ENCODE measurements at regions not wholly inside any gene's neighbourhood (a gene's known extent, or its start where the extent isn't known, plus 50 kb on each side); places are given as distances from the start of the nearest gene placed in this dataset.

GRCh38 chr17:70230850-70231640 is 61.7 kb downstream of the KCNJ2 start:
- H3K36me3 Mint-ChIP-seq (ENCODE audit: low read depth) = no peaks in the 10 kb centered on the region
- intact Hi-C loops (cut with micrococcal nuclease) = no loop called here
- no peaks in the 10 kb centered on the region for H3K9me3 Mint-ChIP-seq

GRCh38 chr17:70232466-70232865 is 63.1 kb downstream of the KCNJ2 start:
- H3K4me3 Mint-ChIP-seq (ENCODE audit: low read depth) = no peak overlapping the region
- intact Hi-C loops (cut with micrococcal nuclease) = no loop called here
- H3K27ac Mint-ChIP-seq = no peak overlapping the region
- H3K9me3 Mint-ChIP-seq = no peaks in the 10 kb centered on the region
- no peaks in the 10 kb centered on the region for H3K36me3 Mint-ChIP-seq (ENCODE audit: low read depth)
- H3K27me3 Mint-ChIP-seq (ENCODE audit: low read depth) = no peaks in the 10 kb centered on the region
- no peaks in the 10 kb centered on the region for H3K4me1 Mint-ChIP-seq (ENCODE audit: low read depth)
- DNase-seq (ENCODE audit: low spot score) = no peak

More at GRCh38 chr17:70230850-70231640, 61.7 kb downstream of the KCNJ2 start:
- H3K27ac Mint-ChIP-seq = no peak overlapping the region
- H3K27me3 Mint-ChIP-seq (ENCODE audit: low read depth) = no peaks in the 10 kb centered on the region
- no peak for DNase-seq (ENCODE audit: low spot score)
- no peak overlapping the region for H3K4me3 Mint-ChIP-seq (ENCODE audit: low read depth)
- no peaks in the 10 kb centered on the region for H3K4me1 Mint-ChIP-seq (ENCODE audit: low read depth)

- H3K4me1 Mint-ChIP-seq (ENCODE audit: low read depth) = no peaks in the 10 kb centered on the region
These were observed 65.9 kb downstream of the KCNJ2 start for GRCh38 chr17:70235252-70235651.

GRCh38 chr17:70238228-70238627 is 68.9 kb downstream of the KCNJ2 start:
- intact Hi-C loops (cut with micrococcal nuclease) = no loop called here
- Mint-ChIP-seq H3K27me3 (ENCODE audit: low read depth) (no peaks in the 10 kb centered on the region), H3K4me3 (ENCODE audit: low read depth) (no peak overlapping the region), H3K27ac (no peak overlapping the region), H3K36me3 (ENCODE audit: low read depth) (no peaks in the 10 kb centered on the region), H3K4me1 (ENCODE audit: low read depth) (no peaks in the 10 kb centered on the region), H3K9me3 (no peaks in the 10 kb centered on the region)
- no peak for DNase-seq (ENCODE audit: low spot score)

More at GRCh38 chr17:70235252-70235651, 65.9 kb downstream of the KCNJ2 start:
- no peak for DNase-seq (ENCODE audit: low spot score)
- intact Hi-C loops (cut with micrococcal nuclease) = no loop called here
- no peak overlapping the region for H3K27ac Mint-ChIP-seq
- no peaks in the 10 kb centered on the region for H3K36me3 Mint-ChIP-seq (ENCODE audit: low read depth)
- no peaks in the 10 kb centered on the region for H3K9me3 Mint-ChIP-seq
- H3K27me3 Mint-ChIP-seq (ENCODE audit: low read depth) = no peaks in the 10 kb centered on the region
- no peak overlapping the region for H3K4me3 Mint-ChIP-seq (ENCODE audit: low read depth)

GRCh38 chr17:70238646-70239045 is 69.3 kb downstream of the KCNJ2 start:
- DNase-seq (ENCODE audit: low spot score) = no peak
- intact Hi-C loops (cut with micrococcal nuclease) = no loop called here
- no peaks in the 10 kb centered on the region for H3K9me3 Mint-ChIP-seq
- no peaks in the 10 kb centered on the region for H3K36me3 Mint-ChIP-seq (ENCODE audit: low read depth)
- no peaks in the 10 kb centered on the region for H3K4me1 Mint-ChIP-seq (ENCODE audit: low read depth)
- H3K27ac Mint-ChIP-seq = no peak overlapping the region
- H3K27me3 Mint-ChIP-seq (ENCODE audit: low read depth) = no peaks in the 10 kb centered on the region
- H3K4me3 Mint-ChIP-seq (ENCODE audit: low read depth) = no peak overlapping the region

- no peak overlapping the region for H3K27ac Mint-ChIP-seq
- H3K4me1 Mint-ChIP-seq (ENCODE audit: low read depth) = no peaks in the 10 kb centered on the region
- intact Hi-C loops (cut with micrococcal nuclease) = no loop called here
- no peaks in the 10 kb centered on the region for H3K27me3 Mint-ChIP-seq (ENCODE audit: low read depth)
- DNase-seq (ENCODE audit: low spot score) = no peak
- no peak overlapping the region for H3K4me3 Mint-ChIP-seq (ENCODE audit: low read depth)
- H3K9me3 Mint-ChIP-seq = no peaks in the 10 kb centered on the region
- no peaks in the 10 kb centered on the region for H3K36me3 Mint-ChIP-seq (ENCODE audit: low read depth)
These were observed 70.1 kb downstream of the KCNJ2 start for GRCh38 chr17:70239391-70239826.

- Mint-ChIP-seq H3K4me3 (ENCODE audit: low read depth) (no peak overlapping the region), H3K27me3 (ENCODE audit: low read depth) (no peaks in the 10 kb centered on the region), H3K9me3 (no peaks in the 10 kb centered on the region), H3K27ac (no peak overlapping the region), H3K4me1 (ENCODE audit: low read depth) (no peaks in the 10 kb centered on the region), H3K36me3 (ENCODE audit: low read depth) (no peaks in the 10 kb centered on the region)
- no peak for DNase-seq (ENCODE audit: low spot score)
- intact Hi-C loops (cut with micrococcal nuclease) = no loop called here
These were observed 71.7 kb downstream of the KCNJ2 start for GRCh38 chr17:70241071-70241470.

GRCh38 chr17:70242781-70243437 is 73.6 kb downstream of the KCNJ2 start:
- H3K36me3 Mint-ChIP-seq (ENCODE audit: low read depth) = no peaks in the 10 kb centered on the region
- no peak overlapping the region for H3K4me3 Mint-ChIP-seq (ENCODE audit: low read depth)
- H3K27ac Mint-ChIP-seq = no peak overlapping the region
- H3K9me3 Mint-ChIP-seq = no peaks in the 10 kb centered on the region
- H3K4me1 Mint-ChIP-seq (ENCODE audit: low read depth) = no peaks in the 10 kb centered on the region
- no peak for DNase-seq (ENCODE audit: low spot score)
- H3K27me3 Mint-ChIP-seq (ENCODE audit: low read depth) = no peaks in the 10 kb centered on the region
- intact Hi-C loops (cut with micrococcal nuclease) = no loop called here

GRCh38 chr17:70251706-70252105 is 82.4 kb downstream of the KCNJ2 start:
- H3K36me3 Mint-ChIP-seq (ENCODE audit: low read depth) = no peaks in the 10 kb centered on the region
- H3K4me1 Mint-ChIP-seq (ENCODE audit: low read depth) = no peaks in the 10 kb centered on the region
- H3K9me3 Mint-ChIP-seq = no peaks in the 10 kb centered on the region
- intact Hi-C loops (cut with micrococcal nuclease) = no loop called here
- no peak for DNase-seq (ENCODE audit: low spot score)
- no peak overlapping the region for H3K4me3 Mint-ChIP-seq (ENCODE audit: low read depth)
- H3K27ac Mint-ChIP-seq = no peak overlapping the region
- H3K27me3 Mint-ChIP-seq (ENCODE audit: low read depth) = no peaks in the 10 kb centered on the region

GRCh38 chr17:70254735-70255460 is 85.6 kb downstream of the KCNJ2 start:
- no peaks in the 10 kb centered on the region for H3K36me3 Mint-ChIP-seq (ENCODE audit: low read depth)
- no peak overlapping the region for H3K27ac Mint-ChIP-seq
- H3K9me3 Mint-ChIP-seq = no peaks in the 10 kb centered on the region
- DNase-seq (ENCODE audit: low spot score) = no peak
- no peaks in the 10 kb centered on the region for H3K27me3 Mint-ChIP-seq (ENCODE audit: low read depth)
- H3K4me3 Mint-ChIP-seq (ENCODE audit: low read depth) = no peak overlapping the region
- intact Hi-C loops (cut with micrococcal nuclease) = no loop called here
- H3K4me1 Mint-ChIP-seq (ENCODE audit: low read depth) = no peaks in the 10 kb centered on the region

- DNase-seq (ENCODE audit: low spot score) = no peak
- H3K9me3 Mint-ChIP-seq = no peaks in the 10 kb centered on the region
- intact Hi-C loops (cut with micrococcal nuclease) = no loop called here
- H3K4me1 Mint-ChIP-seq (ENCODE audit: low read depth) = no peaks in the 10 kb centered on the region
- no peak overlapping the region for H3K27ac Mint-ChIP-seq
- H3K36me3 Mint-ChIP-seq (ENCODE audit: low read depth) = no peaks in the 10 kb centered on the region
- H3K27me3 Mint-ChIP-seq (ENCODE audit: low read depth) = no peaks in the 10 kb centered on the region
- no peak overlapping the region for H3K4me3 Mint-ChIP-seq (ENCODE audit: low read depth)
These were observed 87.4 kb downstream of the KCNJ2 start for GRCh38 chr17:70256751-70257150.

- intact Hi-C loops (cut with micrococcal nuclease) = no loop called here
- no peak overlapping the region for H3K27ac Mint-ChIP-seq
- H3K27me3 Mint-ChIP-seq (ENCODE audit: low read depth) = no peaks in the 10 kb centered on the region
- no peaks in the 10 kb centered on the region for H3K9me3 Mint-ChIP-seq
- no peak for DNase-seq (ENCODE audit: low spot score)
- H3K4me3 Mint-ChIP-seq (ENCODE audit: low read depth) = no peak overlapping the region
- H3K4me1 Mint-ChIP-seq (ENCODE audit: low read depth) = no peaks in the 10 kb centered on the region
- no peaks in the 10 kb centered on the region for H3K36me3 Mint-ChIP-seq (ENCODE audit: low read depth)
These were observed 89.1 kb downstream of the KCNJ2 start for GRCh38 chr17:70258465-70258864.

- H3K4me3 Mint-ChIP-seq (ENCODE audit: low read depth) = no peak overlapping the region
- H3K9me3 Mint-ChIP-seq = no peaks in the 10 kb centered on the region
- no peaks in the 10 kb centered on the region for H3K36me3 Mint-ChIP-seq (ENCODE audit: low read depth)
- no peak for DNase-seq (ENCODE audit: low spot score)
- intact Hi-C loops (cut with micrococcal nuclease) = no loop called here
- no peak overlapping the region for H3K27ac Mint-ChIP-seq
- H3K27me3 Mint-ChIP-seq (ENCODE audit: low read depth) = no peaks in the 10 kb centered on the region
- H3K4me1 Mint-ChIP-seq (ENCODE audit: low read depth) = no peaks in the 10 kb centered on the region
These were observed 90.1 kb downstream of the KCNJ2 start for GRCh38 chr17:70259400-70259799.

Data from activated T-helper 2 cell treated with anti-CD3 and anti-CD28 coated beads, Interferon-gamma antibody, Interleukin-2, Interleukin-4, amounts not matched to agents 10 μg/mL and 5 μg/mL and 100 μg/mL, durations not matched to agents 14 hours and 24 hours and 36 hours (primary cell).